ENCODE measurements at regions not wholly inside any gene's neighbourhood (a gene's known extent, or its start where the extent isn't known, plus 50 kb on each side); places are given as distances from the start of the nearest gene placed in this dataset.

DNA sequence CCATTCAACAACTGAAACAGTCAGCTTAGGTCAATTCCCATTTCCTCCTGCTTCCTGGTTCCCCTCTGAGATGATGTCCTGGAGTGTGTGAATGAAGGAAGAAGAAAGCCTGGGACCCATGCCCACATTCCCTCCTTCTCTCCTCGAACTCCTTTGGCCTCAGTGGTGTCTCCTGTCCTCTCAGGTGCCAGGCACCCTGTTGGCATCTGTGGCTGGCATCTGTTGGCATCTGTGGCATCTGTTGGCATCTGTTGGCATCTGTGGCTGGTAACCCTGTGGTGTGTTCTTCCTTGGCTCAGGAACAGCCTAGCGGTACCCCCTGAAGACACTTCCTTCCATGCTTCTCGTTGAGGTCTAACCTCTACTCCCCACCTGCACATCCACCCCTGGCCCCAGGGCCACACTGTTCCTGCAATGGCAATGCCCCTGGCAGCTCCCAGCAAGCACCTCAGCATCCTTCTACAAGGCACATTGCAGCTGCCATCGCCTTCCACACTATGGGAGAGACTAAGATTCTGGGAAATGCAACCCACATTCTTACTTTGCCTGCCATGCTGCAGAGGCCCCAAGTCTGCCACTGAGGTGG is 114.4 kb upstream of the NEBL start:
- TF ChIP-seq, protein P1, sequence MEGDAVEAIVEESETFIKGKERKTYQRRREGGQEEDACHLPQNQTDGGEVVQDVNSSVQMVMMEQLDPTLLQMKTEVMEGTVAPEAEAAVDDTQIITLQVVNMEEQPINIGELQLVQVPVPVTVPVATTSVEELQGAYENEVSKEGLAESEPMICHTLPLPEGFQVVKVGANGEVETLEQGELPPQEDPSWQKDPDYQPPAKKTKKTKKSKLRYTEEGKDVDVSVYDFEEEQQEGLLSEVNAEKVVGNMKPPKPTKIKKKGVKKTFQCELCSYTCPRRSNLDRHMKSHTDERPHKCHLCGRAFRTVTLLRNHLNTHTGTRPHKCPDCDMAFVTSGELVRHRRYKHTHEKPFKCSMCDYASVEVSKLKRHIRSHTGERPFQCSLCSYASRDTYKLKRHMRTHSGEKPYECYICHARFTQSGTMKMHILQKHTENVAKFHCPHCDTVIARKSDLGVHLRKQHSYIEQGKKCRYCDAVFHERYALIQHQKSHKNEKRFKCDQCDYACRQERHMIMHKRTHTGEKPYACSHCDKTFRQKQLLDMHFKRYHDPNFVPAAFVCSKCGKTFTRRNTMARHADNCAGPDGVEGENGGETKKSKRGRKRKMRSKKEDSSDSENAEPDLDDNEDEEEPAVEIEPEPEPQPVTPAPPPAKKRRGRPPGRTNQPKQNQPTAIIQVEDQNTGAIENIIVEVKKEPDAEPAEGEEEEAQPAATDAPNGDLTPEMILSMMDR (IDR thresholded peaks at IDR 0.05), result no peak
- TF ChIP-seq, protein P2, sequence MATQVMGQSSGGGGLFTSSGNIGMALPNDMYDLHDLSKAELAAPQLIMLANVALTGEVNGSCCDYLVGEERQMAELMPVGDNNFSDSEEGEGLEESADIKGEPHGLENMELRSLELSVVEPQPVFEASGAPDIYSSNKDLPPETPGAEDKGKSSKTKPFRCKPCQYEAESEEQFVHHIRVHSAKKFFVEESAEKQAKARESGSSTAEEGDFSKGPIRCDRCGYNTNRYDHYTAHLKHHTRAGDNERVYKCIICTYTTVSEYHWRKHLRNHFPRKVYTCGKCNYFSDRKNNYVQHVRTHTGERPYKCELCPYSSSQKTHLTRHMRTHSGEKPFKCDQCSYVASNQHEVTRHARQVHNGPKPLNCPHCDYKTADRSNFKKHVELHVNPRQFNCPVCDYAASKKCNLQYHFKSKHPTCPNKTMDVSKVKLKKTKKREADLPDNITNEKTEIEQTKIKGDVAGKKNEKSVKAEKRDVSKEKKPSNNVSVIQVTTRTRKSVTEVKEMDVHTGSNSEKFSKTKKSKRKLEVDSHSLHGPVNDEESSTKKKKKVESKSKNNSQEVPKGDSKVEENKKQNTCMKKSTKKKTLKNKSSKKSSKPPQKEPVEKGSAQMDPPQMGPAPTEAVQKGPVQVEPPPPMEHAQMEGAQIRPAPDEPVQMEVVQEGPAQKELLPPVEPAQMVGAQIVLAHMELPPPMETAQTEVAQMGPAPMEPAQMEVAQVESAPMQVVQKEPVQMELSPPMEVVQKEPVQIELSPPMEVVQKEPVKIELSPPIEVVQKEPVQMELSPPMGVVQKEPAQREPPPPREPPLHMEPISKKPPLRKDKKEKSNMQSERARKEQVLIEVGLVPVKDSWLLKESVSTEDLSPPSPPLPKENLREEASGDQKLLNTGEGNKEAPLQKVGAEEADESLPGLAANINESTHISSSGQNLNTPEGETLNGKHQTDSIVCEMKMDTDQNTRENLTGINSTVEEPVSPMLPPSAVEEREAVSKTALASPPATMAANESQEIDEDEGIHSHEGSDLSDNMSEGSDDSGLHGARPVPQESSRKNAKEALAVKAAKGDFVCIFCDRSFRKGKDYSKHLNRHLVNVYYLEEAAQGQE (IDR thresholded peaks at IDR 0.05; ENCODE audit: insufficient read depth in 1 of 2, low read depth in 2 of 2, low read length in 1 of 2), result no peak
- TF ChIP-seq TCF7L2 (IDR thresholded peaks at IDR 0.05; ENCODE audit: low read depth, low read length), result no peak
- no peak for TF ChIP-seq POLR2AphosphoS5 (IDR thresholded peaks at IDR 0.05; ENCODE audit: low read depth, low read length)
